GM12875 (cell line): ENCODE measurements at regions not wholly inside any gene's neighbourhood (a gene's known extent, or its start where the extent isn't known, plus 50 kb on each side); places are given as distances from the start of the nearest gene placed in this dataset.
"Not testable (repeated sequence)": the region's sequence is repeated elsewhere in the genome, so short reads cannot be mapped to it uniquely, and the experiment has no call there.

Source experiments
- H3K4me3 ChIP-seq: one replicate; pipeline ENCODE4 v1.5.1; 2011; ENCODE audit warnings: low read depth, low read length, control low read depth
- TF ChIP-seq, protein P1 (sequence below): IDR thresholded peaks from 2 replicates; pipeline ENCODE4 v1.5.1; 2011; ENCODE audit warnings: low read depth, mild to moderate bottlenecking, control low read depth, inconsistent platforms, low read length, moderate library complexity, borderline replicate concordance; ENCODE audit not compliant: insufficient read depth

DNA sequence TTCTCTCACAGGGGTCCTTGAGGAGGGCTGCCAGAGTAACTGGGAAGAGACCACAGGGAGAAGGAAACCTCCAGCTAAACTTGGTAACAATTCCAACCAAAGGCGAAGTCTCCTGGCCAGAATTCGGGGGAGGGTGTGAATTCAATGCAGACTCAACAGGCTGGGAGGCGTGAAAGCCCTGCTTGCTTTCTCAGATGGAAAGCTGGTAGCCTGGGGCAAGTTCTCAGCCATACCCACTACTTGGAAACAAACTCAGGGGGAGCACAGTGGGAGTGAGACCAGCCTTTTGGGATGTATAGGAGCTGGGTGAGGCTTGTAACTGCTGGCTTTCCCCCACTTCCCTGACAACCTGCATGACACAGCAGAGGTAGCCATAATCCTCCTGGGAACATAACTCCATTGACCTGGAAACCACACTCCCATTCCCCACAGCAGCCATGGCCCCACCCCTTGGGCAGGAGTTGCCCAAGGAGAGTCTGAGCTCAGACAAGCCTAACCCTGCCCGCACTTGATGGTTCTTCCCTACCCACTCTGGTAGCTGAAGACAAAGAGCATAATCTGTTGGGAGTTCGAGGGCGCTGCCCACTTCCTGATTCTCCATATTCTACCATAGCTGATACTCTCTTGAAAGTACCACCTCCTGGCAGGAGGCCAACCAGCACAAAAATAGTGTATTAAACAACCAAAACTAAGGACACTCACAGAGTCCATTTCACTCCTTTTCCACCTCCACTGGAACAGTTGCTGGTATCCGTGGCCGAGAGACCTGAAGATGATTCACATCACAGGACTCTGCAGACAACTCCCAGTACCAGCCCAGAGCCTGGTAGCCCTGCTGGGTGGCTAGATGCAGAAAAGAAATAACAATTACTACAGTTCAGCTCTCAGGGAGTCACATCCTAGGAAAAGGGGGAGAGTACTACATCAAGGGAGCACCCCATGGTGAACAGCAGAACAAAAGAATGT lies 123.8 kb downstream of the FAM170A start:
- TF ChIP-seq, protein P1, sequence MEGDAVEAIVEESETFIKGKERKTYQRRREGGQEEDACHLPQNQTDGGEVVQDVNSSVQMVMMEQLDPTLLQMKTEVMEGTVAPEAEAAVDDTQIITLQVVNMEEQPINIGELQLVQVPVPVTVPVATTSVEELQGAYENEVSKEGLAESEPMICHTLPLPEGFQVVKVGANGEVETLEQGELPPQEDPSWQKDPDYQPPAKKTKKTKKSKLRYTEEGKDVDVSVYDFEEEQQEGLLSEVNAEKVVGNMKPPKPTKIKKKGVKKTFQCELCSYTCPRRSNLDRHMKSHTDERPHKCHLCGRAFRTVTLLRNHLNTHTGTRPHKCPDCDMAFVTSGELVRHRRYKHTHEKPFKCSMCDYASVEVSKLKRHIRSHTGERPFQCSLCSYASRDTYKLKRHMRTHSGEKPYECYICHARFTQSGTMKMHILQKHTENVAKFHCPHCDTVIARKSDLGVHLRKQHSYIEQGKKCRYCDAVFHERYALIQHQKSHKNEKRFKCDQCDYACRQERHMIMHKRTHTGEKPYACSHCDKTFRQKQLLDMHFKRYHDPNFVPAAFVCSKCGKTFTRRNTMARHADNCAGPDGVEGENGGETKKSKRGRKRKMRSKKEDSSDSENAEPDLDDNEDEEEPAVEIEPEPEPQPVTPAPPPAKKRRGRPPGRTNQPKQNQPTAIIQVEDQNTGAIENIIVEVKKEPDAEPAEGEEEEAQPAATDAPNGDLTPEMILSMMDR, result no peak
- no peak overlapping the region for H3K4me3 ChIP-seq

DNA sequence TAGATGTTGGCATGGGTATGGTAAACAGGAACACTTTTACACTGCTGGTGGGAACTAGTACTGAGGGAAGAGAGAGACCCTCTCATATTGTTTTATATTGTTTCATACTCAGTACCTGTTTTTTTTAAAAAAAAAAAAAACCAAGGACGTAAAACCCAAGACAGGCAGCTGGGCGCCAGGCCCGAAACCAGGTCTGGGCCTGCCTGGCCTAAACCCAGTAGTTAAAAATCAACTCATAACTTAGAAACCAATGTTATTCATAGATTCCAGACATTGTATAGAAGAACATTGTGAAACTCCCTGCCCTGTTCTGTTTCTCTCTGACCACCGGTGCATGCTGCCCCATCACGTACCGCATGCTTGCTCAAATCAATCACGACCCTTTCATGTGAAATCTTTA lies 125.5 kb downstream of the FAM170A start:
- H3K4me3 ChIP-seq, result not testable (repeated sequence)

DNA sequence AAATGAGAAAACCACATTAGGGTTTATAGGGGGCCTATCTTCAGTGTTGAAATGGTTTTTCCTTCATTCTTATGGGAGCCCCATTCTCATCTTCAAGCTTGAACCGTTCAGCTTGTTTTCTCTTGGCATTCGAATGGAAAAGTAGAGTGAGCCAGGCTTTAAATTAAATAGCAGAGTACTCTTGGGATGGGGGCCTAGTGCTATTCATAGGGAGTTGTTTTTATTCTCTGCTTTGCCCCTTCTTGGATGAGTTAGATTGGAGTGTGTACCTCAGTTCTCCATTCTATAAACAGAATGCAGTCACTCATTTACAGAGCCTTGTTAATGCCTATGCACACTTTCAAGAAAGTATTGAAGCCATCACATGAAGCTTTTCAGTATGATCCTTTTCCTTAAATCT lies 127.9 kb downstream of the FAM170A start:
- TF ChIP-seq, protein P1, result no peak

DNA sequence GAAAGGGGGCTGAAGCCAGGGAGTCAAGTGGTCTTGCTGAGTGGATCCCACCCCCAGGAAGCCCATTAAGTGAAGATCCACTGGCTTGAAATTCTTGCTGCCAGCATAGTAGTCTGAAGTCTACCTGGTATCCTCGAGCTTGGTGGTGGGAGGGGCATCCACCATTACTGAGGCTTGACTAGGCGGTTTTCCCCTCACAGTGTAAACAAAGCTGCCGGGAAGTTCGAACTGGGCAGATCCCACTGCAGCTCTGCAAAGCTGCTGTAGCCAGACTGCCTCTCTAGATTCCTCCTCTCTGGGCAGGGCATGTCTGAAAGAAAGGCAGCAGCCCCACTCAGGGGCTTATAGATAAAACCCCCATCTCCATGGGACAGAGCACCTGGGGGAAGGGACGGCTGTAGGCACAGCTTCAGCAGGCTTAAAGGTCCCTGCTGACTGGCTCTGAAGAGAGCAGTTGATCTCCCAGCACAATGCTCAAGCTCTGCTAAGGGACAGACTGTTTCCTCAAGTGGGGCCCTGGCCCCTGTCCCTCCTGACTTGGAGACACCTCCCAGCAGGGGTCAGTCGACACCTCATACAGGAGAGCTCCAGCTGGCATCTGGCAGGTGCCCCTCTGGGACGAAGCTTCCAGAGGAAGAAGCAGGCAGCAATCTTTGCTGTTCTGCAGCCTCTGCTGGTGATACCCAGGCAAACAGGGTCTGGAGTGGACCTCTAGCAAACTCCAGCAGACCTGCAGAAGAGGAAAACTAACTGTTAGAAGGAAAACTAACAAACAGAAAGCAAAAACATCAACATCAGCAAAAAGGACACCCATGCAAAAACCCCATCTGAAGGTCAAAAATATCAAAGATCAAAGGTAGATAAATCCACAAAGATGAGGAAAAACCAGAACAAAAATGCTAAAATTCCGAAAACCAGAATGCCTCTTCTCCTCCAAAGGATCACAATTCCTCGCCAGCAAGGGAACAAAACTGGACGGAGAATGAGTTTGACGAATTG lies 140.6 kb downstream of the FAM170A start:
- not testable (repeated sequence) for H3K4me3 ChIP-seq

More for the DNA sequence above, 127.9 kb downstream of the FAM170A start:
- no peak overlapping the region for H3K4me3 ChIP-seq

DNA sequence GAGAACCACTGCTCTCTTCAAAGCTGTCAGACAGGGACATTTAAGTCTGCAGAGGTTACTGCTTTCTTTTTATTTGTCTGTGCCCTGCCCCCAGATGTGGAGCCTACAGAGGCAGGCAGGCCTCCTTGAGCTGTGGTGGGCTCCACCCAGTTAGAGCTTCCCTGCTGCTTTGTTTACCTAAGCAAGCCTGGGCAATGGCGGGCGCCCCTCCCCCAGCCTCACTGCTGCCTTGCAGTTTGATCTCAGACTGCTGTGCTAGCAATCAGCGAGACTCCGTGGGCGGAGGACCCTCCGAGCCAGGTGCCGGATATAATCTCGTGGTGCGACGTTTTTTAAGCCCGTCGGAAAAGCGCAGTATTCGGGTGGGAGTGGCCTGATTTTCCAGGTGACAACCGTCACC lies 150.8 kb downstream of the FAM170A start:
- not testable (repeated sequence) for H3K4me3 ChIP-seq

DNA sequence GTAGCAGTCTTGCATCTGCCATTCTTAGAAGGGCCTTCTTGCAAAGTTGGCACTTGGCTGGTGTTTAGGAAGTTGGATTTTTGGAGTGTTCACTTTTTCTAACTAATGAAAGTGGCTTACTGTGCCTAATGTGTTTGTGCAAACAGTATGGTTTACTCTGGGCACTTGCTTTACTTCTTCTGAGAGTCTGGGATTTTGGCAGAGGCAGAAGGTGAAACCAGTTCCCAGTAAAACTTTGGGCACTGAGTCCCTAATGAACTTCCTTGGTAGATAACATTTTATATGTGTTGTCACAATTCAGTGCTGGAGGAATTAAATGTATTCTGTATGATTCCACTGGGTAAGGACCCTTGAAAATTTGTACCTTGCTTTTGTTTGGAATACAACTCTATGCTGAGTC lies 155.7 kb downstream of the FAM170A start:
- no peak overlapping the region for H3K4me3 ChIP-seq
- TF ChIP-seq, protein P1, result no peak

DNA sequence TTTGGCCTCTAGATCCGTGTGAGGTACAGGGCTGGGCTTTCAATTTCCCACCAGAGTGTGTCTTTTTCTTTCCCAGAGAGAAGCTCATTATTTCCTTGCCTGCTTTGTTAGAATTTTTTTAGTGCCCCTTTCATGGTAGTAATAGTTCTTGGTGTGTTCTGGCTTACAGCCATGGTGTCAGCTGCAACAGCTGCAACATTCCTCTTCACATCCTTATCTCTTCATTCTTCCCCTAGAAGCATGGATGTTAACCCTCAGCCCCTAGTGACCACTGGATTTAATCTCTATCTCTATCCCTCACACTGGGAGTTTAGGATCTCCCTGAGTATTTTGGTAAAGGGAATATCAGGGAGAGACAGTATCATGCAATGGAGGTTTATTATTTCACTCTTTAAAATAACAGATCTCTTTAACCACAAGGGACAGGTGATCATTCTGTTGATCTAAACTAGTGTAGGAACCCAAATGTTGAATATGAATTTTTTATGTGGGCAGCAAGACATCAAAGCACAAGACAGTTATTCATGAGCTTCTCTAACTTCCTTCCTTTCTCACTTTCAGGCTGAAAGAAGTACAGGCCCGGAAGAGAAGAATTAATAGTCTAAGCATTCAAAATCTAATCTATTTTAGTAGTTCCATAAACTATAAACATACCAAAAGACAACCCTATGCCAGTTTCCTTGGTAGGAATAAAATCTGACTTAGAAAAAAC lies 160.2 kb downstream of the FAM170A start:
- TF ChIP-seq, protein P1, result no peak
- H3K4me3 ChIP-seq, result no peak overlapping the region

DNA sequence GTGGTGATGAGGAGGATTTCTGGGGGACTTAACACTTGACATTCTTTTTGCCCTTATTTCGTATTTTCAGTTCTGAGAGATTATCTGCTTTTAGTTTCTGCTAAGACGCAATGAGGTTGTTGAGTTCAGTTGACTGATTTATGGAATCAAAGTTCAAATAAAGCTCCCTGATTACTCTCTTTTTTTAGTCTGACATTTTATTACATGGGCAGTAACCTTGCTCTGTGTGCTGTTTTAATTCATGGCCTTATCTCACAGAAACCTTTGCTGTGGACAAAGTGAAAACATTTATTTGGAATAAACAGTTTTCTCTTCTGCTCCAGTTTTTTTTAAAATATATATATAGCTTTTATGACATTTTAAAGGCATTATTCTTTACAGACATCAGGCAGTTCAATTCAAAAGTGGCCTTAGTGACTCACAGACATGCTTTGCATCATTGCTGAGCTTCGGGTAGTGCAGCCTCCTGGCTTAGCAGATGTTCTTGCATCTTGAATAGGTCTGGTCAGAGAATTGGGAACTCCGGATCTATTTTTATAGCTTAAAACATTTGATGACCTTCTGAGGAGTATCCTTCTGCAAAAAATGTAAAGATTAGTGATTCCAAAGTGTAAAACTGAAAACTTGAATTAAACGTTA lies 162.9 kb downstream of the FAM170A start:
- H3K4me3 ChIP-seq, result no peak overlapping the region
- TF ChIP-seq, protein P1, result no peak
